GM12878 (cell line): ENCODE measurements at regions not wholly inside any gene's neighbourhood (a gene's known extent, or its start where the extent isn't known, plus 50 kb on each side); places are given as distances from the start of the nearest gene placed in this dataset.

Experiments
- HCFC1 ChIP-seq: fragments of 150-350 bp; IDR thresholded peaks from 2 replicates; pipeline ENCODE4 v1.6.1; 2014; ENCODE audit warnings: low read length
- MXI1 ChIP-seq: fragments of 150-350 bp; IDR thresholded peaks from 2 replicates; pipeline ENCODE4 v1.6.1; 2011; ENCODE audit warnings: low read depth, mild to moderate bottlenecking, inconsistent platforms, low read length, improper control_type of control experiment
- POLR2AphosphoS2 ChIP-seq: IDR thresholded peaks from 2 replicates; pipeline ENCODE4 v1.6.1; 2011; ENCODE audit warnings: low read depth, mild to moderate bottlenecking, low read length, improper control_type of control experiment, moderate library complexity
- POLR2AphosphoS5 ChIP-seq: IDR thresholded peaks from 2 replicates; pipeline ENCODE4 v1.6.1; 2011; ENCODE audit warnings: mild to moderate bottlenecking, low read length, inconsistent platforms
- REST ChIP-seq: IDR thresholded peaks from 2 replicates; pipeline ENCODE4 v1.6.1; 2012; ENCODE audit warnings: mild to moderate bottlenecking, low read depth, low read length
- SUZ12 ChIP-seq: fragments of 200-600 bp; sonication (generic); IDR thresholded peaks from one replicate; pipeline ENCODE4 v1.6.1; 2018; ENCODE audit warnings: antibody characterized with exemption, mild to moderate bottlenecking; ENCODE audit not compliant: unreplicated experiment
- ZNF24 ChIP-seq: fragments of 450-650 bp; IDR thresholded peaks from 2 replicates; pipeline ENCODE4 v1.6.1; 2017; ENCODE audit warnings: antibody characterized with exemption, mild to moderate bottlenecking
- ZNF384 ChIP-seq: IDR thresholded peaks from 2 replicates; pipeline ENCODE4 v1.6.1; 2012; ENCODE audit warnings: low read depth, mild to moderate bottlenecking, low read length, improper control_type of control experiment, borderline replicate concordance

GRCh38 chr7:131945957-131946544 is 389.6 kb upstream of the PODXL start:
- no peak for TF ChIP-seq SUZ12
- TF ChIP-seq REST, result no peak
- no peak for TF ChIP-seq MXI1
- TF ChIP-seq ZNF24, result no peak
- TF ChIP-seq POLR2AphosphoS5, result no peak
- no peak for TF ChIP-seq HCFC1
- no peak for TF ChIP-seq POLR2AphosphoS2
- no peak for TF ChIP-seq ZNF384
